ENCODE measurements at regions not wholly inside any gene's neighbourhood (a gene's known extent, or its start where the extent isn't known, plus 50 kb on each side); places are given as distances from the start of the nearest gene placed in this dataset.

DNA sequence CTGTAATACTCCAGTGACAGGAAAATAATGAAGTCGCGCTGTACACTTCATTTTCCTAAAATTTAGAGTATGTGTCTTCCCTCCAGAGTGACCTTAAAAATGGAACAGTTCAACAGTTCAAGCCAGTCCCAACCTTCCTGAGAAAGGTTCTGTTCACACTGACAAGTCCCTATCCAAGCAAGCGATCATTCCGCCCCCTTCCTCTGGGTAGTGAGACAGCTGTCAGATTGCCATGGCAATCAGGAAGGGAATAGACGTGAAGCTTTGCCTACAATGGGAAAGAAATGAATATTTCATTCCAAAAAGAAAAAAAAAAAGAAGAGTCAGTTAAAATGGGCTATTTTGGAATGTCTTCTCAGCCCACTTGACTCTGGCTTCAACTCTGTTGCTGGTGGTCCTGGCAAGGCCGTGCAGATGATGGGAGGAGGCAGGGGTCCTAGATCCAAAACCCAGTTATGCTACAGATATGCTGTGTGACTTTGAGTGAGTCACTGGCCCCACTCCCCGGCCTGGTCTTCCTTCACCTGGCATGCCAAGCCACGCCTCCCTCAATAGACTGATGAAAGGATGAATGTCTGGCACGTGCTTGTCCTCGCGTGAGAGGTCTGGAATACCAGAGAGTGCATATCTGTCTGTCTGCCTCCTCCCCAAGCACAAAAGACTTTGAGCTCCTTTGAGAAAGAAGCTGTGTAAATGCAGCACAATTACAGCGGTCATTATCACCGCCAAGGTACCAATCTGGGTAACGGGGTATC is 165.8 kb upstream of the WWC1 start:
- ChIA-PET CTCF (no interaction called here), POLR2A (no interaction called here)
- H3K9ac ChIP-seq (ENCODE audit: low read length), result no peak overlapping the region
- no peaks in the 10 kb centered on the region for H3K4me1 ChIP-seq (ENCODE audit: control insufficient read depth in 2 of 2, insufficient read depth in 2 of 2, low read length in 2 of 2)
- no peaks in the 10 kb centered on the region for H4K20me1 ChIP-seq (ENCODE audit: control insufficient read depth, insufficient read depth, low read length, poor library complexity, severe bottlenecking)
- Mint-ChIP-seq H3K27me3 (peaks cover 4% of the 10 kb centered on the region), H3K9me3 (ENCODE audit: insufficient read depth) (no peaks in the 10 kb centered on the region), H3K27ac (no peak overlapping the region), H3K4me1 (no peaks in the 10 kb centered on the region), H3K4me3 (no peak overlapping the region)
- no peak overlapping the region for H3K4me3 ChIP-seq (ENCODE audit: control extremely low read depth in 1 of 5, extremely low read depth in 1 of 5, insufficient read depth in 1 of 5, low read depth in 2 of 5, low read length in 4 of 5)
- H3K9me3 ChIP-seq (ENCODE audit: control extremely low read depth in 1 of 3, control insufficient read depth in 2 of 3, insufficient read depth in 1 of 3, low read length in 2 of 3), result peaks cover 0 to 5% (median 0%) of the 10 kb centered on the region in 3 donors
- no peak overlapping the region for H3K4me2 ChIP-seq (replicated peaks; ENCODE audit: low read depth, low read length, poor library complexity, severe bottlenecking)
- ATAC-seq (ENCODE audit: low read depth) (no peak), DNase-seq (no peak)
- 92% methylated on average over 11 of the region's 14 CpGs for WGBS (ENCODE audit: insufficient coverage)
- no peaks in the 10 kb centered on the region for H3K79me2 ChIP-seq (ENCODE audit: control insufficient read depth, insufficient read depth, low read length)
- no peak overlapping the region for H3K27ac ChIP-seq (ENCODE audit: low read length in 2 of 2)
- intact Hi-C loops (cut with micrococcal nuclease), result no loop called here
- no peaks in the 10 kb centered on the region for H3K36me3 ChIP-seq (replicated peaks in 1 of 2; ENCODE audit: control extremely low read depth in 1 of 2, control insufficient read depth in 1 of 2, extremely low read depth in 1 of 2, insufficient read depth in 2 of 2, low read length in 1 of 2)
- no peak for TF ChIP-seq EZH2 (IDR thresholded peaks at IDR 0.05; ENCODE audit: borderline replicate concordance, insufficient read depth, low read depth, low read length, poor library complexity, severe bottlenecking)
- TF ChIP-seq, protein P1, sequence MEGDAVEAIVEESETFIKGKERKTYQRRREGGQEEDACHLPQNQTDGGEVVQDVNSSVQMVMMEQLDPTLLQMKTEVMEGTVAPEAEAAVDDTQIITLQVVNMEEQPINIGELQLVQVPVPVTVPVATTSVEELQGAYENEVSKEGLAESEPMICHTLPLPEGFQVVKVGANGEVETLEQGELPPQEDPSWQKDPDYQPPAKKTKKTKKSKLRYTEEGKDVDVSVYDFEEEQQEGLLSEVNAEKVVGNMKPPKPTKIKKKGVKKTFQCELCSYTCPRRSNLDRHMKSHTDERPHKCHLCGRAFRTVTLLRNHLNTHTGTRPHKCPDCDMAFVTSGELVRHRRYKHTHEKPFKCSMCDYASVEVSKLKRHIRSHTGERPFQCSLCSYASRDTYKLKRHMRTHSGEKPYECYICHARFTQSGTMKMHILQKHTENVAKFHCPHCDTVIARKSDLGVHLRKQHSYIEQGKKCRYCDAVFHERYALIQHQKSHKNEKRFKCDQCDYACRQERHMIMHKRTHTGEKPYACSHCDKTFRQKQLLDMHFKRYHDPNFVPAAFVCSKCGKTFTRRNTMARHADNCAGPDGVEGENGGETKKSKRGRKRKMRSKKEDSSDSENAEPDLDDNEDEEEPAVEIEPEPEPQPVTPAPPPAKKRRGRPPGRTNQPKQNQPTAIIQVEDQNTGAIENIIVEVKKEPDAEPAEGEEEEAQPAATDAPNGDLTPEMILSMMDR (IDR thresholded peaks at IDR 0.05), result no peak
- H3K27me3 ChIP-seq (replicated peaks in 1 of 4; ENCODE audit: control extremely low read depth in 1 of 4, control insufficient read depth in 3 of 4, insufficient read depth in 4 of 4, low read length in 3 of 4), result no peaks in the 10 kb centered on the region
- H2AFZ ChIP-seq (ENCODE audit: insufficient read depth, low read depth, low read length, poor library complexity, severe bottlenecking), result no peak overlapping the region

DNA sequence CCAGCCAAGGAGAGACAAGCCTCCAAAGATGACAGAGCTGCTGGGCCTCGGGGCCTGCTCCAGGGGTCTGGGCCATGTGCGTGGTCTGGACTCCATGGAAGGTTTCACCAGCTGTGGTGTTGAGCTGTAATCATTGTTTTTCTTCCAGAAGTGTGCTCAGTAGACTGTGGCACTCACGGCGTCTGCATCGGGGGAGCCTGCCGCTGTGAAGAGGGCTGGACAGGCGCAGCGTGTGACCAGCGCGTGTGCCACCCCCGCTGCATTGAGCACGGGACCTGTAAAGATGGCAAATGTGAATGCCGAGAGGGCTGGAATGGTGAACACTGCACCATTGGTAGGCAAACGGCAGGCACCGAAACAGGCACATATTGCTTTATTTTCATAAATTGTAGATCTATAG is 164.8 kb upstream of the WWC1 start:
- H3K4me1 ChIP-seq (ENCODE audit: control insufficient read depth in 2 of 2, insufficient read depth in 2 of 2, low read length in 2 of 2), result no peaks in the 10 kb centered on the region
- DNase-seq (no peak), ATAC-seq (ENCODE audit: low read depth) (no peak)
- H3K4me2 ChIP-seq (replicated peaks; ENCODE audit: low read depth, low read length, poor library complexity, severe bottlenecking), result no peak overlapping the region
- no peak overlapping the region for H3K9ac ChIP-seq (ENCODE audit: low read length)
- POLR2A ChIA-PET, result no interaction called here
- no peak overlapping the region for H3K27ac Mint-ChIP-seq
- H3K4me1 Mint-ChIP-seq, result no peaks in the 10 kb centered on the region
- H3K4me3 ChIP-seq (ENCODE audit: control extremely low read depth in 1 of 5, extremely low read depth in 1 of 5, insufficient read depth in 1 of 5, low read depth in 2 of 5, low read length in 4 of 5), result no peak overlapping the region
- H3K9me3 ChIP-seq (ENCODE audit: control extremely low read depth in 1 of 3, control insufficient read depth in 2 of 3, insufficient read depth in 1 of 3, low read length in 2 of 3), result peaks cover 0 to 5% (median 0%) of the 10 kb centered on the region in 3 donors
- 94% methylated on average over 15 of the region's 15 CpGs for WGBS (ENCODE audit: insufficient coverage)
- no peaks in the 10 kb centered on the region for H3K27me3 ChIP-seq (replicated peaks in 1 of 4; ENCODE audit: control extremely low read depth in 1 of 4, control insufficient read depth in 3 of 4, insufficient read depth in 4 of 4, low read length in 3 of 4)
- H3K4me3 Mint-ChIP-seq, result no peak overlapping the region
- peaks cover 4% of the 10 kb centered on the region for H3K27me3 Mint-ChIP-seq
- H2AFZ ChIP-seq (ENCODE audit: insufficient read depth, low read depth, low read length, poor library complexity, severe bottlenecking), result no peak overlapping the region
- TF ChIP-seq, protein P1 (IDR thresholded peaks at IDR 0.05), result no peak
- TF ChIP-seq EZH2 (IDR thresholded peaks at IDR 0.05; ENCODE audit: borderline replicate concordance, insufficient read depth, low read depth, low read length, poor library complexity, severe bottlenecking), result no peak
- CTCF ChIA-PET, result no interaction called here
- no peaks in the 10 kb centered on the region for H3K9me3 Mint-ChIP-seq (ENCODE audit: insufficient read depth)
- no peak overlapping the region for H3K27ac ChIP-seq (ENCODE audit: low read length in 2 of 2)
- intact Hi-C loops (cut with micrococcal nuclease), result no loop called here
- no peaks in the 10 kb centered on the region for H3K36me3 ChIP-seq (replicated peaks in 1 of 2; ENCODE audit: control extremely low read depth in 1 of 2, control insufficient read depth in 1 of 2, extremely low read depth in 1 of 2, insufficient read depth in 2 of 2, low read length in 1 of 2)
- H3K79me2 ChIP-seq (ENCODE audit: control insufficient read depth, insufficient read depth, low read length), result no peaks in the 10 kb centered on the region
- H4K20me1 ChIP-seq (ENCODE audit: control insufficient read depth, insufficient read depth, low read length, poor library complexity, severe bottlenecking), result no peaks in the 10 kb centered on the region
